Peyer's patch (tissue), 4 donors: ENCODE measurements at regions not wholly inside any gene's neighbourhood (a gene's known extent, or its start where the extent isn't known, plus 50 kb on each side); places are given as distances from the start of the nearest gene placed in this dataset.
"Not testable (repeated sequence)": the region's sequence is repeated elsewhere in the genome, so short reads cannot be mapped to it uniquely, and the experiment has no call there.

Source experiments
- DNase-seq, 3 donors: peaks; one replicate each; pipeline ENCODE4 v3.0.0-alpha.2; 2017 to 2019
- H3K27ac ChIP-seq, 4 donors: fragments of 200-600 bp; sonication (generic); one replicate each; pipeline ENCODE4 v1.5.1; 2016 to 2019
- H3K27me3 ChIP-seq, 2 donors: fragments of 200-600 bp; sonication (generic); one replicate each; pipeline ENCODE4 v1.5.1; 2019
- H3K36me3 ChIP-seq, 3 donors: fragments of 200-600 bp; sonication (generic); one replicate each; pipeline ENCODE4 v1.5.1; 2016 to 2019
- H3K4me1 ChIP-seq, 4 donors: fragments of 200-600 bp; sonication (generic); one replicate each; pipeline ENCODE4 v1.5.1; 2016 to 2019
- H3K4me3 ChIP-seq, 4 donors: fragments of 200-600 bp; sonication (generic); 1 replicate in 3 of 4; 2 replicates in 1 of 4; pipeline ENCODE4 v1.5.1; 2016 to 2019; ENCODE audit warnings: mild to moderate bottlenecking in 1 of 4
- H3K9me3 ChIP-seq, 4 donors: fragments of 200-600 bp; sonication (generic); one replicate each; pipeline ENCODE4 v1.5.1; 2016 to 2019; ENCODE audit warnings: mild to moderate bottlenecking in 1 of 4
- CTCF ChIP-seq, 6 experiments: fragments of 450-650 bp in 4 of 6; fragments of 200-600 bp in 2 of 6; sonication (generic) in 1 of 6; IDR thresholded peaks; one replicate each; pipeline ENCODE4 v1.5.1; 2017 to 2019; ENCODE audit warnings: antibody characterized with exemption in 6 of 6, mild to moderate bottlenecking in 3 of 6, moderate library complexity in 1 of 6
- POLR2A ChIP-seq, 2 donors: fragments of 450-650 bp; IDR thresholded peaks; one replicate each; pipeline ENCODE4 v1.5.1; 2017; ENCODE audit warnings: antibody characterized with exemption in 2 of 2, mild to moderate bottlenecking in 2 of 2, moderate library complexity in 2 of 2

GRCh38 chr6:164750128-164750527 lies 559.3 kb downstream of the C6orf118 start:
- no peaks in the 10 kb centered on the region for H3K27me3 ChIP-seq
- no peaks in the 10 kb centered on the region for H3K4me1 ChIP-seq
- H3K27ac ChIP-seq, result no peak overlapping the region
- H3K4me3 ChIP-seq, result no peak overlapping the region
- TF ChIP-seq CTCF (IDR thresholded peaks at IDR 0.05), result no peak
- TF ChIP-seq POLR2A (IDR thresholded peaks at IDR 0.05), result no peak
- no peak for DNase-seq
- no peaks in the 10 kb centered on the region for H3K9me3 ChIP-seq
- no peaks in the 10 kb centered on the region for H3K36me3 ChIP-seq

- no peak overlapping the region for H3K4me3 ChIP-seq
- no peaks in the 10 kb centered on the region for H3K9me3 ChIP-seq
- no peaks in the 10 kb centered on the region for H3K4me1 ChIP-seq
- no peak for DNase-seq
- no peaks in the 10 kb centered on the region for H3K36me3 ChIP-seq
- no peaks in the 10 kb centered on the region for H3K27me3 ChIP-seq
- no peak overlapping the region for H3K27ac ChIP-seq
- TF ChIP-seq POLR2A (IDR thresholded peaks at IDR 0.05) (no peak), CTCF (IDR thresholded peaks at IDR 0.05) (no peak)
These were observed 560.0 kb downstream of the C6orf118 start for GRCh38 chr6:164749221-164750064.

GRCh38 chr6:164744301-164744700 lies 565.1 kb downstream of the C6orf118 start:
- no peaks in the 10 kb centered on the region for H3K4me1 ChIP-seq
- no peaks in the 10 kb centered on the region for H3K27me3 ChIP-seq
- DNase-seq, result no peak
- TF ChIP-seq POLR2A (IDR thresholded peaks at IDR 0.05) (no peak), CTCF (IDR thresholded peaks at IDR 0.05) (no peak)
- H3K27ac ChIP-seq, result no peak overlapping the region
- no peak overlapping the region for H3K4me3 ChIP-seq
- no peaks in the 10 kb centered on the region for H3K9me3 ChIP-seq
- no peaks in the 10 kb centered on the region for H3K36me3 ChIP-seq

GRCh38 chr6:164741938-164742451 lies 567.4 kb downstream of the C6orf118 start:
- TF ChIP-seq POLR2A (IDR thresholded peaks at IDR 0.05) (no peak), CTCF (IDR thresholded peaks at IDR 0.05) (no peak)
- Histone ChIP-seq H3K9me3 (no peaks in the 10 kb centered on the region), H3K4me3 (no peak overlapping the region), H3K27ac (no peak overlapping the region), H3K27me3 (no peaks in the 10 kb centered on the region), H3K36me3 (no peaks in the 10 kb centered on the region), H3K4me1 (no peaks in the 10 kb centered on the region)
- no peak for DNase-seq

- H3K36me3 ChIP-seq, DNase-seq, H3K27ac ChIP-seq, H3K4me1 ChIP-seq, H3K27me3 ChIP-seq, H3K9me3 ChIP-seq, H3K4me3 ChIP-seq: not testable (repeated sequence)
These were observed 573.3 kb downstream of the C6orf118 start for GRCh38 chr6:164736090-164736489.

- H3K27ac ChIP-seq, result no peak overlapping the region
- no peaks in the 10 kb centered on the region for H3K9me3 ChIP-seq
- H3K36me3 ChIP-seq, result no peaks in the 10 kb centered on the region
- no peak overlapping the region for H3K4me3 ChIP-seq
- no peak for TF ChIP-seq POLR2A (IDR thresholded peaks at IDR 0.05)
- no peak for TF ChIP-seq CTCF (IDR thresholded peaks at IDR 0.05)
- H3K4me1 ChIP-seq, result no peaks in the 10 kb centered on the region
- DNase-seq, result no peak
- no peaks in the 10 kb centered on the region for H3K27me3 ChIP-seq
These were observed 577.9 kb downstream of the C6orf118 start for GRCh38 chr6:164731539-164731938.
